Coronary artery (tissue), 2 donors: ENCODE measurements at regions not wholly inside any gene's neighbourhood (a gene's known extent, or its start where the extent isn't known, plus 50 kb on each side); places are given as distances from the start of the nearest gene placed in this dataset.

Experiments
- DNase-seq: peaks from one replicate; pipeline ENCODE4 v3.0.0-alpha.2; 2017; ENCODE audit warnings: low spot score
- H3K27ac ChIP-seq, 2 donors: fragments of 200-600 bp; sonication (generic); one replicate each; pipeline ENCODE4 v1.5.1; 2016 to 2019
- H3K4me3 ChIP-seq: fragments of 200-600 bp; sonication (generic); 2 replicates; pipeline ENCODE4 v1.5.1; 2016; ENCODE audit warnings: mild to moderate bottlenecking, moderate library complexity
- CTCF ChIP-seq: fragments of 200-600 bp; sonication (generic); IDR thresholded peaks from one replicate; pipeline ENCODE4 v1.5.1; 2019; ENCODE audit warnings: antibody characterized with exemption

GRCh38 chr16:85376292-85377095 is 236.6 kb upstream of the GSE1 start:
- TF ChIP-seq CTCF = no peak
- peak overlapping the region; percentile 36 to 70 for H3K27ac ChIP-seq
- DNase-seq = no peak
- peak overlapping the region; percentile 52 for H3K4me3 ChIP-seq

- H3K4me3 ChIP-seq = no peak overlapping the region
- TF ChIP-seq CTCF = no peak
- H3K27ac ChIP-seq = peak overlapping the region in 1 of 2 donors; percentile 70
- DNase-seq = no peak
These were observed 235.6 kb upstream of the GSE1 start for GRCh38 chr16:85377388-85378144.

GRCh38 chr16:85378145-85379040 is 234.7 kb upstream of the GSE1 start:
- no peak overlapping the region for H3K27ac ChIP-seq
- TF ChIP-seq CTCF = no peak
- DNase-seq = no peak
- H3K4me3 ChIP-seq = no peak overlapping the region

- no peak for TF ChIP-seq CTCF
- no peak for DNase-seq
- Histone ChIP-seq H3K27ac (peak overlapping the region in 1 of 2 donors; percentile 22), H3K4me3 (no peak overlapping the region)
These were observed 233.8 kb upstream of the GSE1 start for GRCh38 chr16:85379041-85380001.

- no peak for TF ChIP-seq CTCF
- Histone ChIP-seq H3K27ac (no peak overlapping the region), H3K4me3 (no peak overlapping the region)
- no peak for DNase-seq
These were observed 233.1 kb upstream of the GSE1 start for GRCh38 chr16:85380002-85380395.
